GM06990 (cell line): ENCODE measurements at regions not wholly inside any gene's neighbourhood (a gene's known extent, or its start where the extent isn't known, plus 50 kb on each side); places are given as distances from the start of the nearest gene placed in this dataset.

Experiments
- DNase-seq: peaks from one replicate; pipeline ENCODE4 v3.0.0-alpha.2; 2011; ENCODE audit not compliant: insufficient read length; ENCODE audit errors: extremely low read depth
- H3K27me3 ChIP-seq: replicated peaks from 2 replicates; pipeline ENCODE4 v1.6.0; 2011; ENCODE audit warnings: low read length; ENCODE audit not compliant: control insufficient read depth, insufficient read depth
- H3K36me3 ChIP-seq: 2 replicates; pipeline ENCODE4 v1.5.1; 2011; ENCODE audit warnings: low read length; ENCODE audit not compliant: control insufficient read depth, insufficient read depth
- H3K4me3 ChIP-seq: replicated peaks from 2 replicates; pipeline ENCODE4 v1.5.1; 2011; ENCODE audit warnings: low read depth, mild to moderate bottlenecking, control low read depth, low read length
- CTCF ChIP-seq: IDR thresholded peaks from 2 replicates; pipeline ENCODE4 v1.5.1; 2011; ENCODE audit warnings: low read length, control low read depth, mild to moderate bottlenecking, inconsistent platforms; ENCODE audit not compliant: insufficient read depth, poor library complexity, severe bottlenecking

DNA sequence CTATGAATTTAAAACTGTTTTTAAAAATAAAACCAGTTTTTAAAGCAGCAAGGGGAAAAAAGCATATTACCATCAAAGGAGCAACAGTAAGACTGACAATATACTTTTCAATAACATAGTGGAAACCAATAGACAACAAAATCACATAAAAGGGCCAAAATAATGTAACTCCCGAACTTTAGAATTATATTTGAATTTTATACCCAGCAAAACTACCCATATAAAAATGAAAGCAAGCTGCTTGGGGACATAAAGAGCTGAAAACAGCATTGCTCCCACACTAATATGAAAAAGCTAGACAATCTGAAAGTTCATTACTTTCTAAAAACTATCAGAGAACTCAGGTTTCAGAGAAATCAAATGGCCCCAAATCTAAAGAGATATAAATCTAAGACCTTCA lies 199.4 kb upstream of the ARID1B start:
- no peak for DNase-seq
- H3K27me3 ChIP-seq = no peaks in the 10 kb centered on the region
- H3K36me3 ChIP-seq = no peaks in the 10 kb centered on the region
- no peak for TF ChIP-seq CTCF
- H3K4me3 ChIP-seq = no peak overlapping the region

DNA sequence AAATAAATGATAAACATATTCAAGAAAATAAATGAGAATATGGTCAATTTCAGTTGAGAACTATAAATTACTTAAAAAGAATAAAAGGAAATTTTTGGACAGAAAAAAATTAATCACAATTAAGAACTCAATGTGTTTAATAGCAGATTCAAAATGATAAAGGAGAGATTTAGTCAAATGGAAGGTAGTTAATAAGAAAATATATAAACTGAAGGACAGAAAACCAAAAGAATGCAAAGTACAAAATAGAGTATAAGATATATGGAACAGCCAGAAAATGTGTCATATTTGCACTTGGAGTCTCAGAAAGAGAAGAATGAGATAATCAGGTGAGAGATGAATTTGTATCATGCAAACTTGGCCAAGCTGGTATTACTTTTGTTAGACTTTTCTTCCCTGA lies 201.8 kb upstream of the ARID1B start:
- no peak for TF ChIP-seq CTCF

GRCh38 chr6:156564807-156565149 lies 212.4 kb upstream of the ARID1B start:
- Histone ChIP-seq H3K27me3 (no peaks in the 10 kb centered on the region), H3K36me3 (no peaks in the 10 kb centered on the region), H3K4me3 (no peak overlapping the region)
- no peak for TF ChIP-seq CTCF
- DNase-seq = no peak

More for the DNA sequence above, 201.8 kb upstream of the ARID1B start:
- H3K27me3 ChIP-seq = no peaks in the 10 kb centered on the region
- H3K36me3 ChIP-seq = no peaks in the 10 kb centered on the region
- H3K4me3 ChIP-seq = no peak overlapping the region
- no peak for DNase-seq

GRCh38 chr6:156564127-156564806 lies 212.9 kb upstream of the ARID1B start:
- Histone ChIP-seq H3K27me3 (no peaks in the 10 kb centered on the region), H3K36me3 (no peaks in the 10 kb centered on the region), H3K4me3 (no peak overlapping the region)
- peak; percentile 79 for DNase-seq
- TF ChIP-seq CTCF = peak; percentile 96

DNA sequence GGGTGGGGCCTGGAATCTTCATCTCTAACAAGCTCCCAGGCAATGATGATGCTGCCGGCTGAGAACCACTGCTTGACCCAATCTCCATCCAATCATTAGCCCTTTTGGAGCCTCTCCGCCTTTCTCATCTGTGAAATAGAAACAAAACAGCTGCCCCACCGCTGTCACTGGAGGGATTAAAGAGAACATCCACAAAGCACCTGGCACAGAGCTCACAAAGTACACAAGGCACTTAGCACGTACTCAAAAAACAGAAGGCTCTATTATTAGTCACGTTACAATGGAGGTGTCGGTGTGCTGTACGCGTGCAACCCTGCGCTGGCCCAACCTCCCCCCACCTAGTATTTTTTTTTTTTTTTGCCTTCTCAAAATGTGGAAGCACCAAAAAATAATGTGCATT lies 213.5 kb upstream of the ARID1B start:
- H3K4me3 ChIP-seq = no peak overlapping the region
- H3K36me3 ChIP-seq = no peaks in the 10 kb centered on the region
- H3K27me3 ChIP-seq = no peaks in the 10 kb centered on the region
- TF ChIP-seq CTCF = no peak
- no peak for DNase-seq

DNA sequence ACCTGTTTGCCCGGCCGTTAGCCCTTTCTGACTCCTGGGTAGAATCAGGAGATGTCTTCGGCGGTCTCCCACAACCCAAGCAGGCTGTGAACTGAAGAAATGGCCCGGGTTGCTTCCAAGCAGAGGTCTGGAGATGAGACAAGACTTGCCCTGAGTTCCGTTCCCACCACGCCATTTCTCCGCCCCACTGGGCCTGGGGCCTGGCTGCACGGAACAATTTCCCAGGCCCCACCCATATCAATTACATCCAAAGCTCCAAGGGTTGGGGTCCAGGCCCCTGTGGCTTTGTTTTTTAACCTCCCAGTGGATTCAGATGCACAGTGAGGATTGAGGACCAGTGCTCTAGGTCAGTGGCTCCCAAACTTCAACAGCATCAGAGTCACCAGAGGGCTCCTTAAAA lies 214.5 kb upstream of the ARID1B start:
- Histone ChIP-seq H3K4me3 (no peak overlapping the region), H3K36me3 (no peaks in the 10 kb centered on the region), H3K27me3 (no peaks in the 10 kb centered on the region)
- no peak for DNase-seq
- no peak for TF ChIP-seq CTCF
